Lower lobe of right lung (tissue), 2 donors: ENCODE measurements at regions not wholly inside any gene's neighbourhood (a gene's known extent, or its start where the extent isn't known, plus 50 kb on each side); places are given as distances from the start of the nearest gene placed in this dataset.

Experiments used
- ATAC-seq, 2 donors: fragments of 200-7000 bp; cut with Tn5 transposase; one replicate each; pipeline ENCODE4 v1.9.1; 2020 to 2022; ENCODE audit warnings: mild to moderate bottlenecking in 2 of 2, moderate library complexity in 2 of 2
- DNase-seq: peaks from one replicate; pipeline ENCODE4 v3.0.0-alpha.2; 2020
- H3K27ac ChIP-seq: fragments of 200-600 bp; one replicate; pipeline ENCODE4 v1.8.0; 2022
- H3K27me3 ChIP-seq: fragments of 200-600 bp; one replicate; pipeline ENCODE4 v1.8.0; 2022; ENCODE audit warnings: low read depth
- H3K36me3 ChIP-seq: fragments of 200-600 bp; one replicate; pipeline ENCODE4 v1.8.0; 2022; ENCODE audit warnings: mild to moderate bottlenecking
- H3K4me1 ChIP-seq: fragments of 200-600 bp; one replicate; pipeline ENCODE4 v1.8.0; 2022
- H3K4me3 ChIP-seq: fragments of 200-600 bp; one replicate; pipeline ENCODE4 v1.8.0; 2022; ENCODE audit warnings: mild to moderate bottlenecking
- H3K9me3 ChIP-seq: fragments of 200-600 bp; one replicate; pipeline ENCODE4 v1.8.0; 2022
- intact Hi-C: fragments of 100-400 bp; cut with DNase I; formaldehyde crosslinking; loops from one replicate; pipeline ENCODE4 v1.11.0; 2022
- TF ChIP-seq, protein P1 (sequence below): fragments of 200-600 bp; IDR thresholded peaks from one replicate; pipeline ENCODE4 v1.8.0; 2022; ENCODE audit warnings: antibody characterized with exemption, mild to moderate bottlenecking
- donor health status: DM: no; HTN: yes; CAD: no; lungs with severe emphysema.

DNA sequence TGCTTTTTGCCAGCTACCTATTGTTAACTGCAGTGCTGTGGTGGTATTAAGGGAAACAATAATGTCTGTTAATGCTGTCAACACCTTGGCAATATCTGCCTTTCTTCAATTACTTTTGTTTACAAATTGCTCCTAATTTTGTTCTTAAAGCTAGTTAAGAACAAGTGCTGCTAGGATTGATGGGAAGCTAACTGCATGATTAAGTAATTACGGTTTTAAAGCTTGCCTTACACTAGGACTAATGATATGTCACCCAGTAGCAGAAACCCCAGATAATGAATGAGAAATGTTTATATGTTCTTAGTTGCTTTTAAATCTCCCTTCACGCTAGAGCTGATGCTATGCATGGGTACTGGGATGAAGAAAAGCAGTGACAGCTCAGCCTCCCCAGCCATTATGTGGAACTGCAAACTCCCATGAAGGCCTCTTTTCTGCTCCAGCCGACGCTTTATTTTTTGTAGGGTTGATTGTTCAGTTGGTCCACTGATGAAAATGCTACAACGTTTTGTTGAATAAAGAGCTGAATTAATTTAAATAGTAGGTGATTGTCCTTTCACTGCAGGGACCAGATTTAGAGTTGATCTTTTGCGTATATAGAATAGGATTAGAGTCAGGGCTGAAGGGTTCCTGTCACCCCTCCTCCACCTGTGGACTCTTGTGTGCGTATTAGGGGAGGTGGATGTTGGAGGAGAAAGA is 610.5 kb downstream of the TFAP2B start:
- intact Hi-C loops = no loop called here
- no peak for ATAC-seq

DNA sequence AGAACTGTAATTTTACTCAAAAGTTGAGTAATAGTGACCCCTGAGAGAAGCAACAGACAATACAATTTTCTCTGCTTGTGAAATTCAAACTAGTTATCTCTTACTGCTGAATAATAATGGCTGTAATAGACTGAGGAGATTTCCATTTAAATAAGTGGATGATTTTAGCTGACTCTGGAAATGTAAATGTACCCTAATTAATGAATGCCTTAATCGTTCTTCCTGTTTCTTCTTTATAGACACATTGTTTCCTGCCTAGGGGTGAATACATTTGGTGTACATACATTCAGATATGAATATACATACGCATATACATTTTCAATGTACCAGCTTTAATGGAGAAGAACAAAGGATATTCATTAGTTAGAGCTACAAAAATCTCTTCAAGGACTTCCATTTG is 611.9 kb downstream of the TFAP2B start:
- no peak for DNase-seq
- Histone ChIP-seq H3K27me3 (no peaks in the 10 kb centered on the region), H3K27ac (no peak overlapping the region), H3K4me3 (no peak overlapping the region), H3K4me1 (no peaks in the 10 kb centered on the region), H3K9me3 (no peaks in the 10 kb centered on the region), H3K36me3 (no peaks in the 10 kb centered on the region)
- ATAC-seq = no peak
- TF ChIP-seq, protein P1, sequence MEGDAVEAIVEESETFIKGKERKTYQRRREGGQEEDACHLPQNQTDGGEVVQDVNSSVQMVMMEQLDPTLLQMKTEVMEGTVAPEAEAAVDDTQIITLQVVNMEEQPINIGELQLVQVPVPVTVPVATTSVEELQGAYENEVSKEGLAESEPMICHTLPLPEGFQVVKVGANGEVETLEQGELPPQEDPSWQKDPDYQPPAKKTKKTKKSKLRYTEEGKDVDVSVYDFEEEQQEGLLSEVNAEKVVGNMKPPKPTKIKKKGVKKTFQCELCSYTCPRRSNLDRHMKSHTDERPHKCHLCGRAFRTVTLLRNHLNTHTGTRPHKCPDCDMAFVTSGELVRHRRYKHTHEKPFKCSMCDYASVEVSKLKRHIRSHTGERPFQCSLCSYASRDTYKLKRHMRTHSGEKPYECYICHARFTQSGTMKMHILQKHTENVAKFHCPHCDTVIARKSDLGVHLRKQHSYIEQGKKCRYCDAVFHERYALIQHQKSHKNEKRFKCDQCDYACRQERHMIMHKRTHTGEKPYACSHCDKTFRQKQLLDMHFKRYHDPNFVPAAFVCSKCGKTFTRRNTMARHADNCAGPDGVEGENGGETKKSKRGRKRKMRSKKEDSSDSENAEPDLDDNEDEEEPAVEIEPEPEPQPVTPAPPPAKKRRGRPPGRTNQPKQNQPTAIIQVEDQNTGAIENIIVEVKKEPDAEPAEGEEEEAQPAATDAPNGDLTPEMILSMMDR = no peak
- intact Hi-C loops = no loop called here

More for the DNA sequence above, 610.5 kb downstream of the TFAP2B start:
- H3K4me3 ChIP-seq = no peak overlapping the region
- H3K27me3 ChIP-seq = no peaks in the 10 kb centered on the region
- no peaks in the 10 kb centered on the region for H3K9me3 ChIP-seq
- H3K36me3 ChIP-seq = no peaks in the 10 kb centered on the region
- TF ChIP-seq, protein P1 = no peak
- H3K4me1 ChIP-seq = no peaks in the 10 kb centered on the region
- no peak for DNase-seq
- no peak overlapping the region for H3K27ac ChIP-seq

DNA sequence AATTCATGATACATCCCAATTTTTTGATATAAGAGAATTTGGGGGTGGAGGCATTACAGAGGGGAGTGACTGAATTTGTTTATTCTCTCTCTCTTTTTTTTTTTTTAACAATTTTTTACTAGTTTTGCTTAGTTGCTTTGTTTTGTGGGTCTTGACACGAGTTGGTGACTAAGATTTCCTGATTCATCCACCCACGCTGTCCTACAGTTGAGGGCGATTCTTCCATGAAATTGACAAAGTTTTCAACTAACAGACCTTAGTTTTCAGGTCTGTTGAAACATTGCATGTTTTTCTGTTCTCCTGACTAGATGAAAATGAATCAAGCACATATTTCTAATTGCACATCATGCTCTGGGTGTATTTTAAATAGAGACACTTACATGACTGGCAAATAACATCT is 613.8 kb downstream of the TFAP2B start:
- ATAC-seq = no peak
- Histone ChIP-seq H3K4me3 (no peak overlapping the region), H3K27ac (no peak overlapping the region), H3K4me1 (no peaks in the 10 kb centered on the region), H3K27me3 (no peaks in the 10 kb centered on the region), H3K9me3 (no peaks in the 10 kb centered on the region), H3K36me3 (no peaks in the 10 kb centered on the region)
- DNase-seq = no peak
- intact Hi-C loops = no loop called here
- TF ChIP-seq, protein P1 = no peak

DNA sequence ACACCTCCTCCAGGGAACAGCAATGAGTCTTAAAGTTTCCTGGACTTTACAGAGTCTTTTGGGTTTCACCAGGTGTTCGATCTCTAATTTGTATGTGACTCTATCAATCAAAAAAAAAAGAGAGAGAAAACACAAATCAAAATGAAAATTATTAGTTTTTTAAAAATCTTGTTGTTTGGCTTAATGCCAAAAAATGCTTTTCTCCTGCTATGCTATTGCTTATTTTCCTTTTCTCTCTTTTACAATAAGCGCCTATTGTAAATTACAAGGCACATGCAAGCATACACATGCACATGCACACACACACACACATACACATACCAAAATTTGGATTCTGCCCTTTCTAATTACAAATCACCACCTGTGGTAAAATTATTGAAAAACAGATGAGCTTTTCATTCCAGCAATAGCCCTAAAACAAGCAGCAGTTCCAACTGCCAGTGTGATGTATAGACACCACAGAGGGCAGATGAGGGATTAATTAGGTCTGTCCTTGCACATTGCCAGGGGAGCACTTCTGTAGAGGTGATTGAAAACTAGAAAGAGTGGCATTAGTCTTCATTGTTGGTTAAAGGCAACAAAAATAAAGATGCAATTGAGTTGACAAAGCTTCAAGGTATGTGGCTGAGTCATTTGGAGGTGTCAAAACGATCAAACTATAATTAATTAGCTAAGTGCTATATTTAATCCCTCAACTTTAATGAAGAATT is 631.7 kb downstream of the TFAP2B start:
- Histone ChIP-seq H3K9me3 (no peaks in the 10 kb centered on the region), H3K27me3 (no peaks in the 10 kb centered on the region), H3K36me3 (no peaks in the 10 kb centered on the region), H3K4me3 (no peak overlapping the region), H3K4me1 (no peaks in the 10 kb centered on the region), H3K27ac (no peak overlapping the region)
- intact Hi-C loops = no loop called here
- no peak for ATAC-seq
- TF ChIP-seq, protein P1 = no peak
- DNase-seq = no peak

DNA sequence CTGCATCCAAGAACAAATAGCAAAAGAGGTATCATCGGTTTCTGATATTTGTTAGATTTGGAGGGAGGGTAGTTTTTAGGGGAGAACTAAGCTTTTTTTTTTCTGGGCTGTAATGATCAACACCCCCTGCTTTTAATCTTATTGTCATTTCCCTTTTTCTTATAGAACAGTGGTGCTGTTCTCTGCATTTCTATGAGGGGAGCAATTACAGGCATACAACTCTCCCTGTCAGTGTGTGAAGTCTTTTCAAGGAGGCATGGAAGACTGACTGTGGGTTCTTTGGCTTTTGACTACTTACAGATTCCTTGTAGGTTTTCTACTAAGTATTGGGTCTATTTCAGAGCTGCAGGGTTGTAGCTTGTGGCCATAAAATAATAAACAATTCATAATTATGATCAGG is 632.3 kb downstream of the TFAP2B start:
- no peak overlapping the region for H3K4me3 ChIP-seq
- no peak for ATAC-seq
- no peaks in the 10 kb centered on the region for H3K36me3 ChIP-seq
- DNase-seq = no peak
- no peaks in the 10 kb centered on the region for H3K27me3 ChIP-seq
- TF ChIP-seq, protein P1 = no peak
- H3K9me3 ChIP-seq = no peaks in the 10 kb centered on the region
- no peaks in the 10 kb centered on the region for H3K4me1 ChIP-seq
- H3K27ac ChIP-seq = no peak overlapping the region
- intact Hi-C loops = no loop called here
